Adrenal gland (tissue), 9 donors: ENCODE measurements at regions not wholly inside any gene's neighbourhood (a gene's known extent, or its start where the extent isn't known, plus 50 kb on each side); places are given as distances from the start of the nearest gene placed in this dataset.

Source experiments
- DNase-seq, 7 donors: peaks; one replicate each; pipeline ENCODE4 v3.0.0-alpha.2; 2019 to 2020
- H3K27ac ChIP-seq, 5 donors: fragments of 200-600 bp; sonication (generic) in 4 of 5; 1 replicate in 3 of 5; 2 replicates in 2 of 5; pipeline versions ENCODE4 v1.5.1 to v1.8.0; 2016 to 2020; ENCODE audit warnings: mild to moderate bottlenecking in 1 of 5
- H3K27me3 ChIP-seq: fragments of 200-600 bp; 2 replicates; pipeline ENCODE4 v1.8.0; 2021
- H3K36me3 ChIP-seq, 2 donors: fragments of 200-600 bp; replicated peaks in 1 of 2; 1 replicate in 1 of 2; 2 replicates in 1 of 2; pipeline versions ENCODE4 v1.5.1 to v1.8.0; 2018 to 2022
- H3K4me1 ChIP-seq, 2 donors: fragments of 200-600 bp; replicated peaks in 1 of 2; 1 replicate in 1 of 2; 2 replicates in 1 of 2; pipeline versions ENCODE4 v1.5.1 to v1.8.0; 2018 to 2021
- H3K4me3 ChIP-seq, 4 donors: fragments of 200-600 bp; sonication (generic) in 3 of 4; one replicate each; pipeline ENCODE4 v1.5.1; 2016 to 2018
- H3K9me3 ChIP-seq, 3 donors: fragments of 200-600 bp; sonication (generic) in 1 of 3; replicated peaks in 1 of 3; 1 replicate in 2 of 3; 2 replicates in 1 of 3; pipeline versions ENCODE4 v1.5.1 to v1.8.0; 2016 to 2021
- POLR2A ChIP-seq, 2 donors: fragments of 450-650 bp; IDR thresholded peaks; one replicate each; pipeline ENCODE4 v1.6.1; 2017; ENCODE audit warnings: antibody characterized with exemption in 2 of 2, mild to moderate bottlenecking in 2 of 2, moderate library complexity in 1 of 2
- WGBS, 4 donors: extraction: QIAGEN DNeasy Blood & Tissue Kit in 2 of 4; methylation state at CpG; one replicate each; pipeline versions ENCODE4 v1.1.5 to v1.1.7; 2013 to 2017; 5-methylcytosine and 5-hydroxymethylcytosine counted together
- intact Hi-C, 2 donors: fragments of 100-400 bp; cut with DNase I; formaldehyde crosslinking; loops; one replicate each; pipeline versions ENCODE4 v1.14.1 to v1.15.0; 2022 to 2023
- TF ChIP-seq, protein P1 (sequence below), 6 experiments: fragments of 450-650 bp in 4 of 6; fragments of 200-600 bp in 2 of 6; sonication (generic) in 1 of 6; IDR thresholded peaks; 1 replicate in 5 of 6; 2 replicates in 1 of 6; pipeline versions ENCODE4 v1.5.1 to v1.8.0; 2016 to 2021; ENCODE audit warnings: antibody characterized with exemption in 6 of 6, mild to moderate bottlenecking in 2 of 6, moderate library complexity in 1 of 6
- donor health status: healthy with polysubstance abuse.
- donor health status: Bipolar disorder and iron deficiency.
- donor health status: DM: yes; HTN: yes; CAD: no.
- donor health status: DM: no; HTN: no; CAD: no.
- donor health status: DM: no; HTN: no; CAD: no.

DNA sequence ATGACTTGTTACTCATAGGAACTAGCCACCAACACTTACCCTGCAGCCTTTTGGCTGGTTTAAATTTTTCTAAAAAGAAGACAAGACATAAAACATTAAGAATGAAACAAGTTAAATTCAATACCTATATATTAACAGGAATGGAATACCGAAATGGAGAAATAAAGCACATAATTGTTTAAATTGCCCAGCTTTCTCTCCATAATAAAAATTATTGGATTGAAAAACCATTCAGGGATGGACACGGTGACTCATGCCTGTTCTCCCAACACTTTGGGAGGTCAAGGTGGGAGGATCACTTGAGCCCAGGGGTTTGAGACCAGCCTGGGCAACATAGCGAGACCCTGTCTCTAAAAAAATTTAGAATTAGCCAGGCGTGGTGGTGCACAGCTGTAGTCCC is 179.4 kb upstream of the MKLN1 start:
- Histone ChIP-seq H3K36me3 (no peaks in the 10 kb centered on the region), H3K27me3 (no peaks in the 10 kb centered on the region), H3K4me3 (no peak overlapping the region), H3K4me1 (peaks cover 0 to 27% of the 10 kb centered on the region in 2 donors), H3K27ac (no peak overlapping the region), H3K9me3 (no peaks in the 10 kb centered on the region)
- 94 to 96% (median 95%) methylated on average over 4 of the region's 4 CpGs for WGBS, 4 donors
- TF ChIP-seq POLR2A (IDR thresholded peaks at IDR 0.05) = no peak
- TF ChIP-seq, protein P1, sequence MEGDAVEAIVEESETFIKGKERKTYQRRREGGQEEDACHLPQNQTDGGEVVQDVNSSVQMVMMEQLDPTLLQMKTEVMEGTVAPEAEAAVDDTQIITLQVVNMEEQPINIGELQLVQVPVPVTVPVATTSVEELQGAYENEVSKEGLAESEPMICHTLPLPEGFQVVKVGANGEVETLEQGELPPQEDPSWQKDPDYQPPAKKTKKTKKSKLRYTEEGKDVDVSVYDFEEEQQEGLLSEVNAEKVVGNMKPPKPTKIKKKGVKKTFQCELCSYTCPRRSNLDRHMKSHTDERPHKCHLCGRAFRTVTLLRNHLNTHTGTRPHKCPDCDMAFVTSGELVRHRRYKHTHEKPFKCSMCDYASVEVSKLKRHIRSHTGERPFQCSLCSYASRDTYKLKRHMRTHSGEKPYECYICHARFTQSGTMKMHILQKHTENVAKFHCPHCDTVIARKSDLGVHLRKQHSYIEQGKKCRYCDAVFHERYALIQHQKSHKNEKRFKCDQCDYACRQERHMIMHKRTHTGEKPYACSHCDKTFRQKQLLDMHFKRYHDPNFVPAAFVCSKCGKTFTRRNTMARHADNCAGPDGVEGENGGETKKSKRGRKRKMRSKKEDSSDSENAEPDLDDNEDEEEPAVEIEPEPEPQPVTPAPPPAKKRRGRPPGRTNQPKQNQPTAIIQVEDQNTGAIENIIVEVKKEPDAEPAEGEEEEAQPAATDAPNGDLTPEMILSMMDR (IDR thresholded peaks at IDR 0.05) = no peak
- intact Hi-C loops = no loop called here
- no peak for DNase-seq

DNA sequence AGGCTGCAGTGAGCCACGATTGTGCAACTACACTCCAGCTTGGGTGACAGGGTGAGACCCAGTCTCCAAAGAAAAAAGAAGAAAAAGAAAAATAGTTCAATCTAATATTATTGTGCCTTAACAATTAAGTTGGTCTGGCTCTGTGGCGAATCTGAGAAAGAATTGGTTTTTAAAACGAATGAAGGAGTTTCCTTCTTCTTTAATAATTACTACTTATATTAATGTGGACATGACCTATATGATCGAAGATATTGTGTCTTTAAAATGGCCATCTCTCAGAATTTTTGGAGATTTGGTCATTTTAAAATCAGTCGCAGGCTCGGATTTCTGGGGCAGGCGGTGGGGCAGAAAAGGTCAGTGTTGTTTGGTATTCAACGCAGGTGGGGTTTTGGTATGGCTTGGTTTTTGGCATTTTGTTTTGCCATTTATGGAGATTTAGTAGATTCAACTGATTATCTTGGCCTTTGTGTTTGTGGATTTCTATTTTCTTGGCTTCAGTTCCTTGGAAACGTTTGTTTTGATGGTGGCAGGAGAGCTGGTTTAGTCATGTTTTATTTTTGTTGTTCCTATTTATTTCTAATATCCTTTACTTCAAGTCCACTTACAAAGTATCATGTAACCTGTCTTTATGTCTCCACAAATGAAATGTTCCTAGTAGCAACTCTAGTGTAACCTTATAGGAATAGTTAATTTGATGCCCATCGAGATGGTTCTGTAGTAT is 178.8 kb upstream of the MKLN1 start:
- TF ChIP-seq, protein P1 (IDR thresholded peaks at IDR 0.05) = no peak
- TF ChIP-seq POLR2A (IDR thresholded peaks at IDR 0.05) = no peak
- peaks cover 0 to 27% of the 10 kb centered on the region in 2 donors for H3K4me1 ChIP-seq
- no peak overlapping the region for H3K4me3 ChIP-seq
- no peak overlapping the region for H3K27ac ChIP-seq
- intact Hi-C loops = no loop called here
- no peaks in the 10 kb centered on the region for H3K27me3 ChIP-seq
- WGBS, 4 donors = 83 to 85% (median 83%) methylated on average over 10 of the region's 10 CpGs
- H3K9me3 ChIP-seq = no peaks in the 10 kb centered on the region
- H3K36me3 ChIP-seq = no peaks in the 10 kb centered on the region
- no peak for DNase-seq

DNA sequence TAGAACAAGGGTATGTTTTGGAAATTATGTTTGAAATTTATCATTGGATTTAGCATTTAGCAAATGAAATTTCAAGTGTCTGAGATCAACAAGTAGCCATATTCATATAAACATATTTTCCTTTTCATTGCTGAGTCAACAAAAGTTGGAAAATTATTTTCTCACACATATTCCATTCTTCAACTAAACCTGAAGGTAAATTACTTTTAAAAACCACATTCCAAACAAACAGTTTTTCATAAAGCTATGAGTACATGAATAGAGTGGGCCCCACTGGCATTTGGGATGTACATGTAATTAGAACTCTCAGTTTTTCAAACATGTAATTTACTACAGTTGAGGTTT is 178.3 kb upstream of the MKLN1 start:
- no peaks in the 10 kb centered on the region for H3K36me3 ChIP-seq
- no peak for DNase-seq
- TF ChIP-seq, protein P1 (IDR thresholded peaks at IDR 0.05) = no peak
- no peak for TF ChIP-seq POLR2A (IDR thresholded peaks at IDR 0.05)
- intact Hi-C loops = no loop called here
- H3K27ac ChIP-seq = no peak overlapping the region
- H3K9me3 ChIP-seq = no peaks in the 10 kb centered on the region
- no peaks in the 10 kb centered on the region for H3K27me3 ChIP-seq
- H3K4me1 ChIP-seq = peaks cover 0 to 27% of the 10 kb centered on the region in 2 donors
- no peak overlapping the region for H3K4me3 ChIP-seq

DNA sequence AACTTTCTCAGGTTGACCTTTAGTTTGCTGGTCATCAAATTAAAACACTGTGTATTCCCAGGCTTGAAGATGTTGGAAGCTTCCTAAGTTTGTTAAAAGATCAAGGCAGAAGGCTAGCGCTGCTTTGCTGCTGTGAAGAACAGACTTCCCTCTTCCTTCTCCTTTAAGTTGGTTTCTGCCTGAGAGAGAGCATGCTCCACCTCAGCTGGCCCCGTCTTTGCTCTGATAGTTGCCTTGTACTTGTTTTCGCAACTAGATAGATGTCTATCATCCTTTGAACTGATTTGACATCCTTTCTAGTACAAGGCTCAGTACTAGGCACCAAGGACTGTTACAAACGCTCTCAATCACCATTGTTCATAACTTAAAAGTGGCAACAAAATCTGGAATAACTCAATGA is 177.8 kb upstream of the MKLN1 start:
- intact Hi-C loops = no loop called here

More for the DNA sequence above, 177.8 kb upstream of the MKLN1 start:
- TF ChIP-seq POLR2A (IDR thresholded peaks at IDR 0.05) = no peak
- TF ChIP-seq, protein P1 (IDR thresholded peaks at IDR 0.05) = no peak
- Histone ChIP-seq H3K27me3 (no peaks in the 10 kb centered on the region), H3K4me1 (peaks cover 0 to 27% of the 10 kb centered on the region in 2 donors), H3K36me3 (no peaks in the 10 kb centered on the region), H3K9me3 (no peaks in the 10 kb centered on the region), H3K27ac (peak overlapping the region in 1 of 5 donors; percentile 28), H3K4me3 (no peak overlapping the region)
- DNase-seq = no peak
- WGBS, 4 donors = 58 to 73% (median 65%) methylated on average over 4 of the region's 4 CpGs
